ENCODE measurements at regions not wholly inside any gene's neighbourhood (a gene's known extent, or its start where the extent isn't known, plus 50 kb on each side); places are given as distances from the start of the nearest gene placed in this dataset.

DNA sequence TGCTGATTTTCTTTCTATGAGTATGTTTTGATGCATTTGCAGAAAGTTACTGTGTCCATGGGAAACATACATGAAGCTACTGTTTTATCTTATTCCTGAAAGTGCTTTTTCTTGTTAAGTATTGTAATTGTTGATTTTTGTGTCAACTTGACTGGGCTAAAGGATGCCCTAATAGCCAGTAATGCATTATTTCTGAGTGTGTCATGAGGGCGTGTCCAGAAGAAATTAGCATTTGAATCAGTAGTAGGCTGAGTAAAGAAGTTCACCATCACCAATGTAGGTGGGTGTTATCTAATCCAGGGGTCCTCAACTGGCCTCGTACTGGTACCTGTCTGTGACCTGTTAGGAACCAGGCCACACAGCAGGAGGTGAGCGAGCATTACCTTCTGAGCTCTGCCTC is 760.2 kb downstream of the PLA2G4A start:
- TF ChIP-seq, protein P1, sequence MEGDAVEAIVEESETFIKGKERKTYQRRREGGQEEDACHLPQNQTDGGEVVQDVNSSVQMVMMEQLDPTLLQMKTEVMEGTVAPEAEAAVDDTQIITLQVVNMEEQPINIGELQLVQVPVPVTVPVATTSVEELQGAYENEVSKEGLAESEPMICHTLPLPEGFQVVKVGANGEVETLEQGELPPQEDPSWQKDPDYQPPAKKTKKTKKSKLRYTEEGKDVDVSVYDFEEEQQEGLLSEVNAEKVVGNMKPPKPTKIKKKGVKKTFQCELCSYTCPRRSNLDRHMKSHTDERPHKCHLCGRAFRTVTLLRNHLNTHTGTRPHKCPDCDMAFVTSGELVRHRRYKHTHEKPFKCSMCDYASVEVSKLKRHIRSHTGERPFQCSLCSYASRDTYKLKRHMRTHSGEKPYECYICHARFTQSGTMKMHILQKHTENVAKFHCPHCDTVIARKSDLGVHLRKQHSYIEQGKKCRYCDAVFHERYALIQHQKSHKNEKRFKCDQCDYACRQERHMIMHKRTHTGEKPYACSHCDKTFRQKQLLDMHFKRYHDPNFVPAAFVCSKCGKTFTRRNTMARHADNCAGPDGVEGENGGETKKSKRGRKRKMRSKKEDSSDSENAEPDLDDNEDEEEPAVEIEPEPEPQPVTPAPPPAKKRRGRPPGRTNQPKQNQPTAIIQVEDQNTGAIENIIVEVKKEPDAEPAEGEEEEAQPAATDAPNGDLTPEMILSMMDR (conservative IDR thresholded peaks at IDR 0.05), result no peak
- no peak for TF ChIP-seq EZH2 (IDR thresholded peaks at IDR 0.05; ENCODE audit: low read depth)

All from PC-9 (cell line).